ENCODE measurements at regions not wholly inside any gene's neighbourhood (a gene's known extent, or its start where the extent isn't known, plus 50 kb on each side); places are given as distances from the start of the nearest gene placed in this dataset.

- no peaks in the 10 kb centered on the region for H3K9me3 Mint-ChIP-seq (ENCODE audit: insufficient read depth)
- no peak overlapping the region for H3K4me3 Mint-ChIP-seq
- Histone ChIP-seq H3K27me3 (replicated peaks in 1 of 4; ENCODE audit: control extremely low read depth in 1 of 4, control insufficient read depth in 3 of 4, insufficient read depth in 4 of 4, low read length in 3 of 4) (no peaks in the 10 kb centered on the region), H3K9ac (ENCODE audit: low read length) (no peak overlapping the region), H3K4me1 (ENCODE audit: control insufficient read depth in 2 of 2, insufficient read depth in 2 of 2, low read length in 2 of 2) (no peaks in the 10 kb centered on the region), H3K79me2 (ENCODE audit: control insufficient read depth, insufficient read depth, low read length) (no peaks in the 10 kb centered on the region), H4K20me1 (ENCODE audit: control insufficient read depth, insufficient read depth, low read length, poor library complexity, severe bottlenecking) (no peaks in the 10 kb centered on the region), H3K27ac (ENCODE audit: low read length in 2 of 2) (no peak overlapping the region), H2AFZ (ENCODE audit: insufficient read depth, low read depth, low read length, poor library complexity, severe bottlenecking) (no peak overlapping the region), H3K4me3 (ENCODE audit: control extremely low read depth in 1 of 5, extremely low read depth in 1 of 5, insufficient read depth in 1 of 5, low read depth in 2 of 5, low read length in 4 of 5) (no peak overlapping the region), H3K36me3 (replicated peaks in 1 of 2; ENCODE audit: control extremely low read depth in 1 of 2, control insufficient read depth in 1 of 2, extremely low read depth in 1 of 2, insufficient read depth in 2 of 2, low read length in 1 of 2) (no peaks in the 10 kb centered on the region), H3K9me3 (ENCODE audit: control extremely low read depth in 1 of 3, control insufficient read depth in 2 of 3, insufficient read depth in 1 of 3, low read length in 2 of 3) (peaks cover 0 to 6% (median 0%) of the 10 kb centered on the region in 3 donors), H3K4me2 (replicated peaks; ENCODE audit: low read depth, low read length, poor library complexity, severe bottlenecking) (no peak overlapping the region)
- H3K4me1 Mint-ChIP-seq = no peaks in the 10 kb centered on the region
- 82% methylated on average over 3 of the region's 4 CpGs for whole genome bisulfite sequencing (ENCODE audit: insufficient coverage)
- H3K27ac Mint-ChIP-seq = no peak overlapping the region
- TF ChIP-seq CTCF (IDR thresholded peaks at IDR 0.05) (no peak), EZH2 (IDR thresholded peaks at IDR 0.05; ENCODE audit: borderline replicate concordance, insufficient read depth, low read depth, low read length, poor library complexity, severe bottlenecking) (no peak)
- ATAC-seq (ENCODE audit: low read depth) (no peak), DNase-seq (no peak)
- POLR2A ChIA-PET = interaction anchor here (0.6 kb wide), 1 partner anchor 833 kb away, joined by 4 read pairs; no protein-coding TSS in a partner anchor
- CTCF ChIA-PET = no interaction called here
- intact Hi-C loops (cut with micrococcal nuclease) = no loop called here
- no peaks in the 10 kb centered on the region for H3K27me3 Mint-ChIP-seq
Observed at GRCh38 chr5:100249211-100249883, 285.8 kb upstream of the FAM174A start.

- no peak for DNase-seq
- ChIA-PET POLR2A (no interaction called here), CTCF (no interaction called here)
- no peak overlapping the region for H3K27ac Mint-ChIP-seq
- Histone ChIP-seq H3K27me3 (replicated peaks in 1 of 4; ENCODE audit: control extremely low read depth in 1 of 4, control insufficient read depth in 3 of 4, insufficient read depth in 4 of 4, low read length in 3 of 4) (no peaks in the 10 kb centered on the region), H3K79me2 (ENCODE audit: control insufficient read depth, insufficient read depth, low read length) (no peaks in the 10 kb centered on the region), H3K9ac (ENCODE audit: low read length) (no peak overlapping the region), H3K4me1 (ENCODE audit: control insufficient read depth in 2 of 2, insufficient read depth in 2 of 2, low read length in 2 of 2) (no peaks in the 10 kb centered on the region), H4K20me1 (ENCODE audit: control insufficient read depth, insufficient read depth, low read length, poor library complexity, severe bottlenecking) (no peaks in the 10 kb centered on the region), H3K36me3 (replicated peaks in 1 of 2; ENCODE audit: control extremely low read depth in 1 of 2, control insufficient read depth in 1 of 2, extremely low read depth in 1 of 2, insufficient read depth in 2 of 2, low read length in 1 of 2) (no peaks in the 10 kb centered on the region), H3K9me3 (ENCODE audit: control extremely low read depth in 1 of 3, control insufficient read depth in 2 of 3, insufficient read depth in 1 of 3, low read length in 2 of 3) (peaks cover 0 to 4% (median 0%) of the 10 kb centered on the region in 3 donors), H3K4me2 (replicated peaks; ENCODE audit: low read depth, low read length, poor library complexity, severe bottlenecking) (no peak overlapping the region), H2AFZ (ENCODE audit: insufficient read depth, low read depth, low read length, poor library complexity, severe bottlenecking) (no peak overlapping the region), H3K4me3 (ENCODE audit: control extremely low read depth in 1 of 5, extremely low read depth in 1 of 5, insufficient read depth in 1 of 5, low read depth in 2 of 5, low read length in 4 of 5) (no peak overlapping the region), H3K27ac (ENCODE audit: low read length in 2 of 2) (no peak overlapping the region)
- no peak overlapping the region for H3K4me3 Mint-ChIP-seq
- TF ChIP-seq CTCF (IDR thresholded peaks at IDR 0.05) = no peak
- TF ChIP-seq EZH2 (IDR thresholded peaks at IDR 0.05; ENCODE audit: borderline replicate concordance, insufficient read depth, low read depth, low read length, poor library complexity, severe bottlenecking) = no peak
- peaks cover 3% of the 10 kb centered on the region for H3K9me3 Mint-ChIP-seq (ENCODE audit: insufficient read depth)
- no peak for ATAC-seq (ENCODE audit: low read depth)
- whole genome bisulfite sequencing (ENCODE audit: insufficient coverage) = 92% methylated on average over 2 of the region's 3 CpGs
- no peaks in the 10 kb centered on the region for H3K4me1 Mint-ChIP-seq
- intact Hi-C loops (cut with micrococcal nuclease) = no loop called here
- no peaks in the 10 kb centered on the region for H3K27me3 Mint-ChIP-seq
Observed at GRCh38 chr5:100232736-100233135, 302.4 kb upstream of the FAM174A start.

Measured in B cell (primary cell).